Astrocyte of the spinal cord (primary cell): ENCODE measurements at regions not wholly inside any gene's neighbourhood (a gene's known extent, or its start where the extent isn't known, plus 50 kb on each side); places are given as distances from the start of the nearest gene placed in this dataset.
"Not testable (repeated sequence)": the region's sequence is repeated elsewhere in the genome, so short reads cannot be mapped to it uniquely, and the experiment has no call there.

Source experiments
- DNase-seq: peaks from one replicate; pipeline ENCODE4 v3.0.0; 2011; ENCODE audit warnings: low read depth, low spot score
- H3K4me3 ChIP-seq: 2 replicates; pipeline ENCODE4 v1.5.1; 2011; ENCODE audit warnings: low read depth, mild to moderate bottlenecking, low read length, moderate library complexity
- in situ Hi-C: cut with HindIII; loops from 2 replicates; pipeline ENCODE4 v1.10.0; 2017; ENCODE audit warnings: low sequenced_read_pairs
- TF ChIP-seq, protein P1 (sequence below): IDR thresholded peaks from 2 replicates; pipeline ENCODE4 v1.5.1; 2012; ENCODE audit warnings: low read depth, mild to moderate bottlenecking, low read length, inconsistent platforms

- H3K4me3 ChIP-seq, result no peak overlapping the region
- in situ Hi-C loops, result no loop called here
- no peak for DNase-seq
- TF ChIP-seq, protein P1, sequence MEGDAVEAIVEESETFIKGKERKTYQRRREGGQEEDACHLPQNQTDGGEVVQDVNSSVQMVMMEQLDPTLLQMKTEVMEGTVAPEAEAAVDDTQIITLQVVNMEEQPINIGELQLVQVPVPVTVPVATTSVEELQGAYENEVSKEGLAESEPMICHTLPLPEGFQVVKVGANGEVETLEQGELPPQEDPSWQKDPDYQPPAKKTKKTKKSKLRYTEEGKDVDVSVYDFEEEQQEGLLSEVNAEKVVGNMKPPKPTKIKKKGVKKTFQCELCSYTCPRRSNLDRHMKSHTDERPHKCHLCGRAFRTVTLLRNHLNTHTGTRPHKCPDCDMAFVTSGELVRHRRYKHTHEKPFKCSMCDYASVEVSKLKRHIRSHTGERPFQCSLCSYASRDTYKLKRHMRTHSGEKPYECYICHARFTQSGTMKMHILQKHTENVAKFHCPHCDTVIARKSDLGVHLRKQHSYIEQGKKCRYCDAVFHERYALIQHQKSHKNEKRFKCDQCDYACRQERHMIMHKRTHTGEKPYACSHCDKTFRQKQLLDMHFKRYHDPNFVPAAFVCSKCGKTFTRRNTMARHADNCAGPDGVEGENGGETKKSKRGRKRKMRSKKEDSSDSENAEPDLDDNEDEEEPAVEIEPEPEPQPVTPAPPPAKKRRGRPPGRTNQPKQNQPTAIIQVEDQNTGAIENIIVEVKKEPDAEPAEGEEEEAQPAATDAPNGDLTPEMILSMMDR, result no peak
Observed at GRCh38 chr10:64785816-64786215, 1264.6 kb downstream of the REEP3 start.

- no peak overlapping the region for H3K4me3 ChIP-seq
- TF ChIP-seq, protein P1, result no peak
- DNase-seq, result no peak
- in situ Hi-C loops, result no loop called here
Observed at GRCh38 chr10:64786989-64787388, 1265.8 kb downstream of the REEP3 start.

DNA sequence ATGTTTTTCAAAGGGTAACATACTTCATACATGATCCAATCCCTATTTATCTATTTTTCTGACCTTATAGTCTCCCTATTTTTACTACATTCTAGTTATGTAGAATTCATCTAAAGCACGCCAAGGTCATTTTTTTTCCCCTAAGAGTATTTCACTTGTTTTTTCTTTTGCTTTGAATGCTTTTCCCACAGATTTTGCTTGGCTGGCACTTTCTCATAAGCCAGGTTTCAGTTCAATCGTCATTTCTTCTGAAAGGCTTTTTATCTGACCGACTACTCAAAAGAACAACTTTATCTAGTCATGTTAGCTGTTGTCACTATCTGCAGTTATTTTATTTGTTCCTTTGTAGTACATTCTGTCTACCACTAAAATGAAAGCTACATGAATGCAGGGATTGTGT lies 1274.6 kb downstream of the REEP3 start:
- in situ Hi-C loops, result no loop called here
- TF ChIP-seq, protein P1, result no peak

DNA sequence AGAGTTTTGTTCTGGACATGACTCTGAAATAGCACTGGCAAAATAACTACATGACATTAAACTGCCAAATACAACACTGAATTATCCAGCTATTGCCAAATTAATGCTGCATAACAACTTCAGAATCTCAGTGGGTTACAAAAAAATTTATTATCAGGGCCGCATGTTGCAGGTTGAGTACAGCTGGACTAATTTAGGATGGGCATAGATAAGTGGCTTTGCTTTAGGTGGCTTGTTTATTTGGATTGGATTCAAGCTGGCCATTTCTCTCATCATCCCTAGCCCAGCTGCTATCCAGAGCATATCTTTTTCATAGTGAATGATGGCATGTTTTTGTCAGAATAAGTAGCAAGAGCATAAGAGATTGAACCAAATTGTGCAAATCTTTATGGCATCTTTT lies 1277.1 kb downstream of the REEP3 start:
- TF ChIP-seq, protein P1, result no peak
- no peak for DNase-seq
- H3K4me3 ChIP-seq, result no peak overlapping the region
- in situ Hi-C loops, result no loop called here

More for the DNA sequence above, 1274.6 kb downstream of the REEP3 start:
- no peak for DNase-seq
- no peak overlapping the region for H3K4me3 ChIP-seq

GRCh38 chr10:64808233-64808632 lies 1287.0 kb downstream of the REEP3 start:
- in situ Hi-C loops, H3K4me3 ChIP-seq, DNase-seq: not testable (repeated sequence)

DNA sequence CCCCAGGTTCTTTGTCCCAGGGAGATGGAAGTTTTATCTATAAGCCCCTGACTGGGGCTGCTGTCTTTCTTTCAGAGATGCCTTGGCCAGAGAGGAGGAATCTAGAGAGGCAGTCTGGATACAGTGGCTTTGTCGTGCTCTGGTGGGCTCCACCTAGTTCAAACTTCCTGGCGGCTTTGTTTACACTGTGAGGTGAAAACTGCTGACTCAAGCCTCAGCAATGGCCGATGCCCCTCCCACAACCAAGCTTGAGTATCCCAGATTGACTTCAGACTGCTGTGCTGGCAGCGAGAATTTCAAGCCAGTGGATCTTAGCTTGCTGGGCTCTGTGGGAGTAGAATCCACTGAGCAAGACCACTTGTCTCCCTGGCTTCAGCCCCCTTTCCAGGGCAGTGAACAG lies 1288.8 kb downstream of the REEP3 start:
- peak; percentile 68 for DNase-seq
- H3K4me3 ChIP-seq, in situ Hi-C loops: not testable (repeated sequence)

GRCh38 chr10:64813391-64813790 lies 1292.2 kb downstream of the REEP3 start:
- DNase-seq, result no peak
- TF ChIP-seq, protein P1, result no peak
- in situ Hi-C loops, result no loop called here
- no peak overlapping the region for H3K4me3 ChIP-seq

- in situ Hi-C loops, result no loop called here
Observed at GRCh38 chr10:64814201-64814600, 1293.0 kb downstream of the REEP3 start.

More at GRCh38 chr10:64814201-64814600, 1293.0 kb downstream of the REEP3 start:
- no peak for DNase-seq
- H3K4me3 ChIP-seq, result no peak overlapping the region
- TF ChIP-seq, protein P1, result no peak
